Posterior vena cava (tissue), 2 donors: ENCODE measurements at regions not wholly inside any gene's neighbourhood (a gene's known extent, or its start where the extent isn't known, plus 50 kb on each side); places are given as distances from the start of the nearest gene placed in this dataset.
"Not testable (repeated sequence)": the region's sequence is repeated elsewhere in the genome, so short reads cannot be mapped to it uniquely, and the experiment has no call there.

ENCODE experiments used
- DNase-seq: peaks from one replicate; pipeline ENCODE4 v3.0.0-alpha.2; 2020; ENCODE audit warnings: low spot score
- intact Hi-C, 2 donors: fragments of 100-400 bp; cut with DNase I; formaldehyde crosslinking; loops; one replicate each; pipeline versions ENCODE4 v1.14.1 to v1.14.2; 2022 to 2023
- donor health status: DM: yes; HTN: yes; CAD: no.
- donor health status: DM: yes; HTN: yes; CAD: no.

- intact Hi-C loops, DNase-seq: not testable (repeated sequence)
Measured at GRCh38 chr9:64020696-64021491, 1264.1 kb downstream of the FOXD4L5 start.

- intact Hi-C loops, DNase-seq: not testable (repeated sequence)
Measured at GRCh38 chr9:64017666-64018065, 1267.3 kb downstream of the FOXD4L5 start.

GRCh38 chr9:64016845-64017406, 1268.1 kb downstream of the FOXD4L5 start:
- intact Hi-C loops, DNase-seq: not testable (repeated sequence)

DNA sequence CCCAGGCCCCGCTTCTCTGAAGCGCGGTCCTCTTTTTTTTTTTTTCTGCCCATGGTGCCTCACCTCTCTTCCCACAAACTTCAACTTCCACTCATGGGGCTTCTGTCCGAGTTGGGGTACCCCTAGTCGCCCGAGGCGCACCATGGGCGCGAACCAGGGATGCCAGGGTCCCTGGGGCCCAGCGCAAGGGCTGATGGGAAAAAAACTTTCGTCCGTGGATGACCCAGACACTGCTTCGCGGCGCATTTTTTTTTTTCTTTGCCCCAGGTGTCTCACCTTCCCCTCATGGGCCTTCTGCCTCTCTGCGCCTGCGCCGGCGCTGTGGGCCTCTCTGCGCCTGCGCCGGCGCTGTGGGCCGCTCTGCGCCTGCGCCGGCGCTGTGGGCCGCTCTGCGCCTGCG, 1268.8 kb downstream of the FOXD4L5 start:
- DNase-seq, intact Hi-C loops: not testable (repeated sequence)

- intact Hi-C loops = no loop called here
- DNase-seq = no peak
Measured at GRCh38 chr9:64015136-64015535, 1269.9 kb downstream of the FOXD4L5 start.

GRCh38 chr9:64014386-64015091, 1270.5 kb downstream of the FOXD4L5 start:
- intact Hi-C loops, DNase-seq: not testable (repeated sequence)

- DNase-seq, intact Hi-C loops: not testable (repeated sequence)
Measured at GRCh38 chr9:64013122-64013521, 1271.9 kb downstream of the FOXD4L5 start.

DNA sequence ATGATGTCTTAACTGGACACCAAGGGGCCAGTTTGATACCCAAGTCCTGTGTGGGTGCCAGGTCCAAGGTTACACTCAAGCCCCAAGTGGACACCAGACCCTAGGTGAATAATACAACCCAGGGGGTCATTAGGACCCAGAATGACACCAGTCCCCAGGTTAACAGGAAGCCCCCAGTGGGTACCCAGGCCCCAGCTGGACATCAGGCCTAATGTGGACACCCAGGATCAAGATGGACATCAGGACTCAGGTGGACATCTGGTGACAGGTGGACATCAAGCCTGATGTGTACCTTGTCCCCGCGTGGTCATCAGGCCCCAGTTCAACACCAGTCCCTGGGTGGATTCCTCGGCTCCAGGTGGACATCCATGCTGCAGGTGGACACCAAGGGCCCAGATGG, 1273.0 kb downstream of the FOXD4L5 start:
- intact Hi-C loops, DNase-seq: not testable (repeated sequence)

DNA sequence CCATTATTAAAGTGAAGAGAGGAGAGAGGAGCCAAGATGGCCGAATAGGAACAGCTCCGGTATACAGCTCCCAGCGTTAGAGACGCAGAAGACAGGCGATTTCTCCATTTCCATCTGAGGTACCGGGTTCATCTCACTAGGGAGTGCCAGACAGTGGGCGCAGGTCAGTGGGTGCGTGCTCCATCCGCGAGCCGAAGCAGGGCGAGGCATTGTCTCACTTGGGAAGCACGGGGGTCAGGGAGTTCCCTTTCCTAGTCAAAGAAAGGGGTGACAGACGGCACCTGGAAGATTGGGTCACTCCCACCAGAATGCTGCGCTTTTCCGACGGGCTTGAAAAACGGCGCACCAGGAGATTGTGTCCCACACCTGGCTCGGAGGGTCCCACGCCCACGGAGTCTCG, 1305.3 kb downstream of the FOXD4L5 start:
- peak; percentile 40 for DNase-seq
- intact Hi-C loops = not testable (repeated sequence)
